Neural cell (in vitro differentiated cells): ENCODE measurements at regions not wholly inside any gene's neighbourhood (a gene's known extent, or its start where the extent isn't known, plus 50 kb on each side); places are given as distances from the start of the nearest gene placed in this dataset.

ENCODE experiments used
- H2AFZ ChIP-seq: fragments of 200-600, 300-800 bp; sonication (generic), shearing (Covaris generic); 2 replicates; pipeline ENCODE4 v1.6.0; 2014; ENCODE audit warnings: low read depth, mild to moderate bottlenecking, antibody characterized with exemption, low read length, moderate library complexity
- H3F3A ChIP-seq: fragments of 200-600 bp; shearing (Covaris generic); 2 replicates; pipeline ENCODE4 v1.6.1; 2016; ENCODE audit warnings: mild to moderate bottlenecking, moderate library complexity, mixed read lengths, antibody characterized with exemption, low read length; ENCODE audit not compliant: insufficient read depth, poor library complexity, severe bottlenecking
- H3K27ac ChIP-seq: fragments of 200-600, 300-800 bp; sonication (generic), shearing (Covaris generic); 2 replicates; pipeline ENCODE4 v1.5.1; 2014; ENCODE audit warnings: mild to moderate bottlenecking, low read length, moderate library complexity
- H3K27me3 ChIP-seq: fragments of 300-800, 200-600 bp; sonication (generic), shearing (Covaris generic); 2 replicates; pipeline ENCODE4 v1.6.0; 2014; ENCODE audit warnings: mild to moderate bottlenecking, low read depth, low read length, moderate library complexity; ENCODE audit not compliant: insufficient read depth
- H3K36me3 ChIP-seq: fragments of 300-800, 200-600 bp; sonication (generic), shearing (Covaris generic); 2 replicates; pipeline ENCODE4 v1.5.1; 2014; ENCODE audit warnings: mild to moderate bottlenecking, antibody characterized with exemption, low read length, moderate library complexity; ENCODE audit not compliant: insufficient read depth
- H3K4me2 ChIP-seq: fragments of 300-800, 200-600 bp; sonication (generic), shearing (Covaris generic); 2 replicates; pipeline ENCODE4 v1.6.0; 2014; ENCODE audit warnings: mild to moderate bottlenecking, low read length
- H3K4me3 ChIP-seq: fragments of 300-800, 200-600 bp; sonication (generic), shearing (Covaris generic); 2 replicates; pipeline ENCODE4 v1.5.1; 2014; ENCODE audit warnings: mild to moderate bottlenecking, low read length, moderate library complexity
- H3K79me2 ChIP-seq: fragments of 200-600 bp; shearing (Covaris generic); replicated peaks from 2 replicates; pipeline ENCODE4 v1.6.0; 2014; ENCODE audit warnings: mild to moderate bottlenecking, low read length, moderate library complexity; ENCODE audit not compliant: insufficient read depth
- H3K9ac ChIP-seq: fragments of 300-800, 200-600 bp; sonication (generic), shearing (Covaris generic); 2 replicates; pipeline ENCODE4 v1.6.1; 2016; ENCODE audit warnings: mild to moderate bottlenecking, low read length, mixed read lengths
- H3K9me2 ChIP-seq: fragments of 200-600 bp; shearing (Covaris generic); 2 replicates; pipeline ENCODE4 v1.6.1; 2016; ENCODE audit warnings: mild to moderate bottlenecking, low read length, mixed read lengths; ENCODE audit not compliant: insufficient read depth
- H3K9me3 ChIP-seq: fragments of 200-600, 300-800 bp; sonication (generic), shearing (Covaris generic); 2 replicates; pipeline ENCODE4 v1.6.1; 2016; ENCODE audit warnings: mild to moderate bottlenecking, mixed run types, low read length, moderate library complexity, mixed read lengths
- H4K20me1 ChIP-seq: fragments of 200-600 bp; shearing (Covaris generic); 2 replicates; pipeline ENCODE4 v1.6.1; 2016; ENCODE audit warnings: mild to moderate bottlenecking, mixed run types; ENCODE audit not compliant: insufficient read depth
- EP300 ChIP-seq: fragments of 450-650 bp; conservative IDR thresholded peaks from 2 replicates; pipeline ENCODE4 v1.6.1; 2014; ENCODE audit warnings: antibody characterized with exemption, mild to moderate bottlenecking, moderate library complexity; ENCODE audit not compliant: poor library complexity, severe bottlenecking
- EZH2 ChIP-seq: fragments of 200-600, 300-800 bp; shearing (Covaris generic), sonication (generic); IDR thresholded peaks from 2 replicates; pipeline ENCODE4 v1.6.1; 2014; ENCODE audit warnings: antibody characterized with exemption, low read length, borderline replicate concordance, mild to moderate bottlenecking; ENCODE audit not compliant: insufficient read depth, poor library complexity, severe bottlenecking
- MXI1 ChIP-seq: fragments of 450-650 bp; conservative IDR thresholded peaks from 2 replicates; pipeline ENCODE4 v1.6.1; 2014; ENCODE audit warnings: antibody characterized with exemption, mild to moderate bottlenecking; ENCODE audit not compliant: poor library complexity, severe bottlenecking
- POLR2AphosphoS5 ChIP-seq: IDR thresholded peaks from 2 replicates; pipeline ENCODE4 v1.6.1; 2012
- RAD21 ChIP-seq: fragments of 450-650 bp; conservative IDR thresholded peaks from 2 replicates; pipeline ENCODE4 v1.6.1; 2014; ENCODE audit warnings: antibody characterized with exemption, mild to moderate bottlenecking, moderate library complexity
- SMC3 ChIP-seq: fragments of 450-650 bp; conservative IDR thresholded peaks from 2 replicates; pipeline ENCODE4 v1.6.1; 2014; ENCODE audit warnings: antibody characterized with exemption, mild to moderate bottlenecking, moderate library complexity; ENCODE audit not compliant: poor library complexity
- TAF1 ChIP-seq: IDR thresholded peaks from 2 replicates; pipeline ENCODE4 v1.6.1; 2012; ENCODE audit warnings: low read depth
- TF ChIP-seq, protein P1 (sequence below): fragments of 450-650 bp; IDR thresholded peaks from 2 replicates; pipeline ENCODE4 v1.5.1; 2014; ENCODE audit warnings: antibody characterized with exemption, mild to moderate bottlenecking, moderate library complexity; ENCODE audit not compliant: poor library complexity, severe bottlenecking
- TF ChIP-seq, protein P2 (sequence below): IDR thresholded peaks from 2 replicates; pipeline ENCODE4 v1.6.1; 2012; ENCODE audit warnings: borderline replicate concordance

DNA sequence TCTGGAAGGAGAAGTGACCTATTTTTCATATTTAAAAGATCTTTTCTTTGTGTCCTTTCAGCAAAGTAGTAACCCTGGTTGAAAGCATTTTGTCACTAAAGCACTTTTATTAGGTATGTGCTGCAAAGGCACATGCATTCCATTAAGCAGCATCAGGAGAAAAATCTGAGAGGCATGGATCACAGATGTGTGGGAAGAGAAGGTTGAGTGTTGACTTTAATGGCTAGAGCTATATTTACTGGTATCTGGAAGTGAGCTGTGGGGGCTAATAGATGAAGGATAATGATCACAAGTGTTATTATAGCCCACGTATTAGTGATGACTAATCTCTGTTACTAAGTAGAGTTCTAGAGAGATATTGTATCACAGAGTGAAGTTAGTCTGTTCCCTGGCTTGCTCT is 1520.7 kb downstream of the ARAP2 start:
- no peaks in the 10 kb centered on the region for H3K36me3 ChIP-seq
- H3K79me2 ChIP-seq, result no peaks in the 10 kb centered on the region
- H3K4me3 ChIP-seq, result no peak overlapping the region
- no peak overlapping the region for H3K4me2 ChIP-seq
- H3K27ac ChIP-seq, result no peak overlapping the region
- no peak overlapping the region for H3K9ac ChIP-seq
- no peaks in the 10 kb centered on the region for H3F3A ChIP-seq
- H3K9me2 ChIP-seq, result no peaks in the 10 kb centered on the region
- no peaks in the 10 kb centered on the region for H3K9me3 ChIP-seq
- no peaks in the 10 kb centered on the region for H4K20me1 ChIP-seq
- H3K27me3 ChIP-seq, result no peaks in the 10 kb centered on the region
- H2AFZ ChIP-seq, result no peak overlapping the region
- TF ChIP-seq TAF1 (no peak), EP300 (no peak)

DNA sequence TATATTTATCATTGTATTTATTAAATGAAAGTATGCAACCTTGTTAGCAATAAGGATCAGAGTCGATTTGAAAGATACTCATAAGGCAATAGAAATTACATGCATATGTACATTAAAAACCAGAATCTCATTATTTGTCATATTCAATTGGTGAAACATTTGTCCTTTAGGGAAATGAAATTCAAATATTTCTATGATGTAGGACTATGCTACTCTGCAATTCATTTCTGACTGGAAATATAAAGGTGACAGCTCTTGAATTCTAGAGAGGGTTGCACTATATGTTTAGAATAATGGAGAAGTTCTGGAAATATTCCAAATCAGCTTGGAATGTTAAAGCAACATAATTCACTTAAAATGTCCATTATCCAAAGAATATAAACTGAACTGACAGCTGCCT is 1519.8 kb downstream of the ARAP2 start:
- no peak overlapping the region for H3K4me2 ChIP-seq
- no peak overlapping the region for H3K27ac ChIP-seq
- TF ChIP-seq POLR2AphosphoS5 (no peak), TAF1 (no peak), EP300 (no peak), EZH2 (no peak), SMC3 (no peak), MXI1 (no peak), RAD21 (no peak)
- TF ChIP-seq, protein P1, sequence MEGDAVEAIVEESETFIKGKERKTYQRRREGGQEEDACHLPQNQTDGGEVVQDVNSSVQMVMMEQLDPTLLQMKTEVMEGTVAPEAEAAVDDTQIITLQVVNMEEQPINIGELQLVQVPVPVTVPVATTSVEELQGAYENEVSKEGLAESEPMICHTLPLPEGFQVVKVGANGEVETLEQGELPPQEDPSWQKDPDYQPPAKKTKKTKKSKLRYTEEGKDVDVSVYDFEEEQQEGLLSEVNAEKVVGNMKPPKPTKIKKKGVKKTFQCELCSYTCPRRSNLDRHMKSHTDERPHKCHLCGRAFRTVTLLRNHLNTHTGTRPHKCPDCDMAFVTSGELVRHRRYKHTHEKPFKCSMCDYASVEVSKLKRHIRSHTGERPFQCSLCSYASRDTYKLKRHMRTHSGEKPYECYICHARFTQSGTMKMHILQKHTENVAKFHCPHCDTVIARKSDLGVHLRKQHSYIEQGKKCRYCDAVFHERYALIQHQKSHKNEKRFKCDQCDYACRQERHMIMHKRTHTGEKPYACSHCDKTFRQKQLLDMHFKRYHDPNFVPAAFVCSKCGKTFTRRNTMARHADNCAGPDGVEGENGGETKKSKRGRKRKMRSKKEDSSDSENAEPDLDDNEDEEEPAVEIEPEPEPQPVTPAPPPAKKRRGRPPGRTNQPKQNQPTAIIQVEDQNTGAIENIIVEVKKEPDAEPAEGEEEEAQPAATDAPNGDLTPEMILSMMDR, result no peak
- TF ChIP-seq, protein P2, sequence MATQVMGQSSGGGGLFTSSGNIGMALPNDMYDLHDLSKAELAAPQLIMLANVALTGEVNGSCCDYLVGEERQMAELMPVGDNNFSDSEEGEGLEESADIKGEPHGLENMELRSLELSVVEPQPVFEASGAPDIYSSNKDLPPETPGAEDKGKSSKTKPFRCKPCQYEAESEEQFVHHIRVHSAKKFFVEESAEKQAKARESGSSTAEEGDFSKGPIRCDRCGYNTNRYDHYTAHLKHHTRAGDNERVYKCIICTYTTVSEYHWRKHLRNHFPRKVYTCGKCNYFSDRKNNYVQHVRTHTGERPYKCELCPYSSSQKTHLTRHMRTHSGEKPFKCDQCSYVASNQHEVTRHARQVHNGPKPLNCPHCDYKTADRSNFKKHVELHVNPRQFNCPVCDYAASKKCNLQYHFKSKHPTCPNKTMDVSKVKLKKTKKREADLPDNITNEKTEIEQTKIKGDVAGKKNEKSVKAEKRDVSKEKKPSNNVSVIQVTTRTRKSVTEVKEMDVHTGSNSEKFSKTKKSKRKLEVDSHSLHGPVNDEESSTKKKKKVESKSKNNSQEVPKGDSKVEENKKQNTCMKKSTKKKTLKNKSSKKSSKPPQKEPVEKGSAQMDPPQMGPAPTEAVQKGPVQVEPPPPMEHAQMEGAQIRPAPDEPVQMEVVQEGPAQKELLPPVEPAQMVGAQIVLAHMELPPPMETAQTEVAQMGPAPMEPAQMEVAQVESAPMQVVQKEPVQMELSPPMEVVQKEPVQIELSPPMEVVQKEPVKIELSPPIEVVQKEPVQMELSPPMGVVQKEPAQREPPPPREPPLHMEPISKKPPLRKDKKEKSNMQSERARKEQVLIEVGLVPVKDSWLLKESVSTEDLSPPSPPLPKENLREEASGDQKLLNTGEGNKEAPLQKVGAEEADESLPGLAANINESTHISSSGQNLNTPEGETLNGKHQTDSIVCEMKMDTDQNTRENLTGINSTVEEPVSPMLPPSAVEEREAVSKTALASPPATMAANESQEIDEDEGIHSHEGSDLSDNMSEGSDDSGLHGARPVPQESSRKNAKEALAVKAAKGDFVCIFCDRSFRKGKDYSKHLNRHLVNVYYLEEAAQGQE, result no peak
- H3K36me3 ChIP-seq, result no peaks in the 10 kb centered on the region
- no peaks in the 10 kb centered on the region for H3F3A ChIP-seq
- no peak overlapping the region for H3K9ac ChIP-seq
- H3K27me3 ChIP-seq, result no peaks in the 10 kb centered on the region
- no peak overlapping the region for H2AFZ ChIP-seq
- no peaks in the 10 kb centered on the region for H3K9me3 ChIP-seq
- no peaks in the 10 kb centered on the region for H3K79me2 ChIP-seq
- no peaks in the 10 kb centered on the region for H3K9me2 ChIP-seq
- no peak overlapping the region for H3K4me3 ChIP-seq
- no peaks in the 10 kb centered on the region for H4K20me1 ChIP-seq

DNA sequence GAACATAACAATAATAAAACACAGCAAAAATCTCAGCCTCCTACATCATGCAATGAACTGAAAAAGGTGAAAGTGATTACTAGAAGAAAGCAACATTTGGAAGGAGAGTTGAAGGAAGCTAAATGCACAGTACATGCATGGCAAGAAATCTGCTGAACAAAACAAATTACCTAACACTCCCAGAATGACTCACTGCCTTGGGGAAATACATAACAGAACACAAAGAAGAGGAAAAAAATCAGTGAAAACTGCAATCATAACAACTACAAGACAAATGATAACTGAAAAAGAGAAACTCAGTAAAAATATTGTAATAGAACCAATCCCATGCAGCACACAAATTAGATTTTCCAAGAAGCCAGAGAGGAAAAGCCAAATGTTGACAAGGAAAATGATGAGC is 1513.2 kb downstream of the ARAP2 start:
- TF ChIP-seq, protein P1, result no peak
- TF ChIP-seq RAD21, result no peak
- TF ChIP-seq POLR2AphosphoS5, result no peak
- no peak for TF ChIP-seq MXI1
- no peak for TF ChIP-seq EZH2
- TF ChIP-seq TAF1, result no peak
- no peak for TF ChIP-seq EP300
- no peak for TF ChIP-seq SMC3
- TF ChIP-seq, protein P2, result no peak
- no peak overlapping the region for H3K27ac ChIP-seq
- no peak overlapping the region for H2AFZ ChIP-seq

More for the DNA sequence above, 1513.2 kb downstream of the ARAP2 start:
- H3K9me2 ChIP-seq, result no peaks in the 10 kb centered on the region
- H3K79me2 ChIP-seq, result no peaks in the 10 kb centered on the region
- H3K4me2 ChIP-seq, result no peak overlapping the region
- no peaks in the 10 kb centered on the region for H3F3A ChIP-seq
- no peaks in the 10 kb centered on the region for H4K20me1 ChIP-seq
- H3K36me3 ChIP-seq, result no peaks in the 10 kb centered on the region
- H3K9me3 ChIP-seq, result no peaks in the 10 kb centered on the region
- no peak overlapping the region for H3K9ac ChIP-seq
- H3K4me3 ChIP-seq, result no peak overlapping the region
- no peaks in the 10 kb centered on the region for H3K27me3 ChIP-seq
